Lung microvascular endothelial cell (primary cell): ENCODE measurements at regions not wholly inside any gene's neighbourhood (a gene's known extent, or its start where the extent isn't known, plus 50 kb on each side); places are given as distances from the start of the nearest gene placed in this dataset.

Experiments
- DNase-seq, 2 donors: peaks; one replicate each; pipeline versions ENCODE4 v3.0.0 to v3.0.0-alpha.2; 2010; ENCODE audit warnings: low read depth in 2 of 2

- DNase-seq = no peak
Measured at GRCh38 chr9:80555782-80556325, 984.1 kb downstream of the TLE4 start.

GRCh38 chr9:80554856-80555255, 983.1 kb downstream of the TLE4 start:
- DNase-seq = no peak

GRCh38 chr9:80554301-80554700, 982.5 kb downstream of the TLE4 start:
- no peak for DNase-seq

- DNase-seq = no peak
Measured at GRCh38 chr9:80552931-80553330, 981.2 kb downstream of the TLE4 start.

- DNase-seq = no peak
Measured at GRCh38 chr9:80550181-80550580, 978.4 kb downstream of the TLE4 start.

GRCh38 chr9:80547613-80548012, 975.8 kb downstream of the TLE4 start:
- DNase-seq = no peak

- DNase-seq = no peak
Measured at GRCh38 chr9:80540387-80540786, 968.6 kb downstream of the TLE4 start.

GRCh38 chr9:80538976-80539375, 967.2 kb downstream of the TLE4 start:
- DNase-seq = no peak

GRCh38 chr9:80522465-80522864, 950.7 kb downstream of the TLE4 start:
- no peak for DNase-seq

- DNase-seq = no peak
Measured at GRCh38 chr9:80521151-80521550, 949.4 kb downstream of the TLE4 start.

- no peak for DNase-seq
Measured at GRCh38 chr9:80520231-80520630, 948.5 kb downstream of the TLE4 start.

- DNase-seq = no peak
Measured at GRCh38 chr9:80518441-80518840, 946.7 kb downstream of the TLE4 start.

- DNase-seq = no peak
Measured at GRCh38 chr9:80516679-80517078, 944.9 kb downstream of the TLE4 start.

- DNase-seq = no peak
Measured at GRCh38 chr9:80509358-80509757, 937.6 kb downstream of the TLE4 start.

GRCh38 chr9:80507611-80508010, 935.8 kb downstream of the TLE4 start:
- DNase-seq = no peak

GRCh38 chr9:80504601-80505230, 933.0 kb downstream of the TLE4 start:
- no peak for DNase-seq

GRCh38 chr9:80503671-80504281, 932.0 kb downstream of the TLE4 start:
- no peak for DNase-seq

- DNase-seq = no peak
Measured at GRCh38 chr9:80502306-80502705, 930.5 kb downstream of the TLE4 start.

GRCh38 chr9:80501635-80502034, 929.9 kb downstream of the TLE4 start:
- DNase-seq = no peak

- DNase-seq = no peak
Measured at GRCh38 chr9:80500300-80500699, 928.5 kb downstream of the TLE4 start.

- DNase-seq = no peak
Measured at GRCh38 chr9:80498001-80498555, 926.3 kb downstream of the TLE4 start.

GRCh38 chr9:80496901-80497556, 925.3 kb downstream of the TLE4 start:
- no peak for DNase-seq

GRCh38 chr9:80493258-80493657, 921.5 kb downstream of the TLE4 start:
- no peak for DNase-seq
